NCI-H2196 treated with DMSO at 0.1 percent for 48 hours (cell line): ENCODE measurements at regions not wholly inside any gene's neighbourhood (a gene's known extent, or its start where the extent isn't known, plus 50 kb on each side); places are given as distances from the start of the nearest gene placed in this dataset.
"Not testable (repeated sequence)": the region's sequence is repeated elsewhere in the genome, so short reads cannot be mapped to it uniquely, and the experiment has no call there.

ENCODE experiments used
- DNase-seq: peaks from one replicate; lab custom pipeline; 2025; ENCODE audit not compliant: unreplicated experiment; lab: John Stamatoyannopoulos, UW

GRCh38 chr5:51156838-51157237, 226.4 kb upstream of the ISL1 start:
- no peak for DNase-seq

GRCh38 chr5:51159164-51159563, 224.1 kb upstream of the ISL1 start:
- DNase-seq, result no peak

GRCh38 chr5:51159606-51160005, 223.6 kb upstream of the ISL1 start:
- DNase-seq, result no peak

- no peak for DNase-seq
Observed at GRCh38 chr5:51162245-51162644, 221.0 kb upstream of the ISL1 start.

- DNase-seq, result not testable (repeated sequence)
Observed at GRCh38 chr5:51165621-51166020, 217.6 kb upstream of the ISL1 start.

- no peak for DNase-seq
Observed at GRCh38 chr5:51172903-51173626, 210.2 kb upstream of the ISL1 start.

GRCh38 chr5:51181208-51181894, 201.9 kb upstream of the ISL1 start:
- no peak for DNase-seq

- no peak for DNase-seq
Observed at GRCh38 chr5:51185850-51186329, 197.4 kb upstream of the ISL1 start.

- DNase-seq, result no peak
Observed at GRCh38 chr5:51188001-51188591, 195.2 kb upstream of the ISL1 start.

- no peak for DNase-seq
Observed at GRCh38 chr5:51194671-51195070, 188.6 kb upstream of the ISL1 start.

- DNase-seq, result no peak
Observed at GRCh38 chr5:51201024-51201423, 182.2 kb upstream of the ISL1 start.

GRCh38 chr5:51201708-51202107, 181.5 kb upstream of the ISL1 start:
- DNase-seq, result no peak

- no peak for DNase-seq
Observed at GRCh38 chr5:51202161-51202560, 181.1 kb upstream of the ISL1 start.

GRCh38 chr5:51203598-51203997, 179.7 kb upstream of the ISL1 start:
- DNase-seq, result no peak

GRCh38 chr5:51208296-51208695, 175.0 kb upstream of the ISL1 start:
- DNase-seq, result no peak

- DNase-seq, result no peak
Observed at GRCh38 chr5:51214746-51215145, 168.5 kb upstream of the ISL1 start.

- DNase-seq, result no peak
Observed at GRCh38 chr5:51225789-51226742, 157.2 kb upstream of the ISL1 start.

- no peak for DNase-seq
Observed at GRCh38 chr5:51227963-51228470, 155.2 kb upstream of the ISL1 start.

- no peak for DNase-seq
Observed at GRCh38 chr5:51230336-51230735, 152.9 kb upstream of the ISL1 start.

GRCh38 chr5:51242456-51242855, 140.8 kb upstream of the ISL1 start:
- no peak for DNase-seq

GRCh38 chr5:51250957-51251356, 132.3 kb upstream of the ISL1 start:
- DNase-seq, result not testable (repeated sequence)
